Gastroesophageal sphincter (tissue), 4 donors: ENCODE measurements at regions not wholly inside any gene's neighbourhood (a gene's known extent, or its start where the extent isn't known, plus 50 kb on each side); places are given as distances from the start of the nearest gene placed in this dataset.

Experiments
- ATAC-seq: fragments of 150-250 bp; one replicate; pipeline ENCODE4 v1.9.1; 2016; ENCODE audit warnings: mild to moderate bottlenecking, moderate library complexity
- H3K27ac ChIP-seq, 4 donors: fragments of 200-600 bp; sonication (generic) in 3 of 4; 1 replicate in 3 of 4; 2 replicates in 1 of 4; pipeline ENCODE4 v1.5.1; 2016 to 2019
- H3K27me3 ChIP-seq: fragments of 200-600 bp; sonication (generic); one replicate; pipeline ENCODE4 v1.5.1; 2019
- H3K36me3 ChIP-seq, 2 donors: fragments of 200-600 bp; sonication (generic); one replicate each; pipeline ENCODE4 v1.5.1; 2019; ENCODE audit warnings: control low read depth in 1 of 2
- H3K4me1 ChIP-seq, 3 donors: fragments of 200-600 bp; sonication (generic); 1 replicate in 2 of 3; 2 replicates in 1 of 3; pipeline ENCODE4 v1.5.1; 2016 to 2019; ENCODE audit warnings: control low read depth in 2 of 3
- H3K4me3 ChIP-seq, 2 donors: fragments of 200-600 bp; sonication (generic); one replicate each; pipeline ENCODE4 v1.5.1; 2019; ENCODE audit warnings: mild to moderate bottlenecking in 1 of 2, moderate library complexity in 1 of 2
- H3K9me3 ChIP-seq, 3 donors: fragments of 200-600 bp; sonication (generic); one replicate each; pipeline ENCODE4 v1.5.1; 2017 to 2019; ENCODE audit warnings: control low read depth in 2 of 3
- EP300 ChIP-seq: sonication (generic); formaldehyde crosslinking; IDR thresholded peaks from one replicate; pipeline ENCODE4 v1.6.1; 2017; ENCODE audit warnings: antibody characterized with exemption, mild to moderate bottlenecking
- POLR2A ChIP-seq, 2 donors: fragments of 450-650 bp; IDR thresholded peaks; one replicate each; pipeline ENCODE4 v1.6.1; 2017; ENCODE audit warnings: antibody characterized with exemption in 2 of 2, mild to moderate bottlenecking in 2 of 2, moderate library complexity in 1 of 2
- POLR2AphosphoS5 ChIP-seq: sonication (generic); formaldehyde crosslinking; IDR thresholded peaks from one replicate; pipeline ENCODE4 v1.6.1; 2017; ENCODE audit warnings: antibody characterized with exemption
- whole genome bisulfite sequencing, 2 donors: methylation state at CpG; one replicate each; pipeline ENCODE4 v1.1.5; 2018; ENCODE audit warnings: low coverage in 1 of 2; 5-methylcytosine and 5-hydroxymethylcytosine counted together
- TF ChIP-seq, protein P1 (sequence below), 4 experiments: fragments of 200-600 bp in 2 of 4; fragments of 450-650 bp in 2 of 4; sonication (generic) in 1 of 4; IDR thresholded peaks; one replicate each; pipeline ENCODE4 v1.5.1; 2017 to 2019; ENCODE audit warnings: antibody characterized with exemption in 4 of 4, mild to moderate bottlenecking in 2 of 4, moderate library complexity in 2 of 4

DNA sequence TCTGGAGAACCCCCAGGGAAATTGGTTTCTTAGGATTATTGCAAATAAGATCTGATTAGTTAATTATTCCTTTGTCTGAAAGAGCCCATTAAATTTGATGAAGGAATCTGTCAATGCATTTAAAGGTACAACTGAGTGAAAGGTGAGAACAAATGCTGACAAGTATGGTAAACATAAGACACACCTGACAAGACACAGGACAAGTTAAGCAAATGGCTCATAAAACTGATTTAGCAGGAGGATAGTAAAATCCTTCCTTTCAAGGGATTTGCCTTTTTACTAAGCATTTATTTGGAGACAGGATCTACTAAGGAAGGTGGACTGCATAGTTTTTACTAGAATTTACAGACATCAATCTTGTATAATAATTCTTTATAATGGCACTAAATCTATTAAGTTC lies 553.9 kb downstream of the SPRY1 start:
- no peaks in the 10 kb centered on the region for H3K4me1 ChIP-seq
- no peak overlapping the region for H3K4me3 ChIP-seq
- H3K9me3 ChIP-seq = no peaks in the 10 kb centered on the region
- no peaks in the 10 kb centered on the region for H3K27me3 ChIP-seq
- TF ChIP-seq POLR2AphosphoS5 (no peak), POLR2A (IDR thresholded peaks at IDR 0.05) (no peak), EP300 (no peak)
- TF ChIP-seq, protein P1, sequence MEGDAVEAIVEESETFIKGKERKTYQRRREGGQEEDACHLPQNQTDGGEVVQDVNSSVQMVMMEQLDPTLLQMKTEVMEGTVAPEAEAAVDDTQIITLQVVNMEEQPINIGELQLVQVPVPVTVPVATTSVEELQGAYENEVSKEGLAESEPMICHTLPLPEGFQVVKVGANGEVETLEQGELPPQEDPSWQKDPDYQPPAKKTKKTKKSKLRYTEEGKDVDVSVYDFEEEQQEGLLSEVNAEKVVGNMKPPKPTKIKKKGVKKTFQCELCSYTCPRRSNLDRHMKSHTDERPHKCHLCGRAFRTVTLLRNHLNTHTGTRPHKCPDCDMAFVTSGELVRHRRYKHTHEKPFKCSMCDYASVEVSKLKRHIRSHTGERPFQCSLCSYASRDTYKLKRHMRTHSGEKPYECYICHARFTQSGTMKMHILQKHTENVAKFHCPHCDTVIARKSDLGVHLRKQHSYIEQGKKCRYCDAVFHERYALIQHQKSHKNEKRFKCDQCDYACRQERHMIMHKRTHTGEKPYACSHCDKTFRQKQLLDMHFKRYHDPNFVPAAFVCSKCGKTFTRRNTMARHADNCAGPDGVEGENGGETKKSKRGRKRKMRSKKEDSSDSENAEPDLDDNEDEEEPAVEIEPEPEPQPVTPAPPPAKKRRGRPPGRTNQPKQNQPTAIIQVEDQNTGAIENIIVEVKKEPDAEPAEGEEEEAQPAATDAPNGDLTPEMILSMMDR (IDR thresholded peaks at IDR 0.05) = no peak
- no peak for ATAC-seq
- no peaks in the 10 kb centered on the region for H3K36me3 ChIP-seq
- H3K27ac ChIP-seq = no peak overlapping the region

DNA sequence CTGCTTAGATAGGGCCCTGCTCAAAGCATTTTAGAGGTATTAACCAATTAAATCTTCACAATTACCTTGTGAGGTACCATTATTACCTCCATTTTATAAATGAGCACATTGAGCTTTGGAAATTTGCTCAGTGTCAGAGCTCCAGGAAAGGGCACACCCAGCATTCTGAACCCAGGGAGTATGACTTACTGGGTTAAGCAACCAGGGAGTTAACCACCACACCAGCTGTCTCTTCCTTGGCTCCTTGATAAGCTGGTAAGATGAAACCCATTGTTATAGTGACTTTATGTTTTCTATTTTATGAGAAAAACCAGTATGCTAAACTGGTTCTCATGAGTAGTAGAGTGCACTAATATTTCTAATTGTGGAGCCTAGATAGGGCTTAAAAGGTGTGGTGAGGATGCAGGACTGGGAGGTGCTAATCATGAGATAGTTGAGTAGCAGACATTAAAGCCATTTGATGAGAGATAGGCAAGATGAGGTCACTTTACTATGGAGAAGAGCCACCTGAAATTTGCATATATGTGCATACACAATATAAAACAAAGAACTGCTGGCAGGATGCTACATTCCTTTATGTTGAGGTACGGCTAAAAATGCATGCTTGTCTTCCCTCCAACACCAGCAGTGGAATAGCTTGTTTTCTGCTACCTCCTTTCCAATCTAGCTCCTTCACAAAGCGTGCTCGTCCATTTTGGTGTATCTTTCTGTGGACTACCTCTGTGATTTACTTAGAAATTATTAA lies 556.1 kb downstream of the SPRY1 start:
- 40 to 59% methylated on average over 3 of the region's 3 CpGs for WGBS, 2 donors
- Histone ChIP-seq H3K4me3 (no peak overlapping the region), H3K4me1 (no peaks in the 10 kb centered on the region), H3K36me3 (no peaks in the 10 kb centered on the region), H3K27ac (no peak overlapping the region), H3K27me3 (no peaks in the 10 kb centered on the region), H3K9me3 (no peaks in the 10 kb centered on the region)
- no peak for TF ChIP-seq POLR2AphosphoS5
- TF ChIP-seq EP300 = no peak
- TF ChIP-seq POLR2A (IDR thresholded peaks at IDR 0.05) = no peak
- TF ChIP-seq, protein P1 (IDR thresholded peaks at IDR 0.05) = no peak
- no peak for ATAC-seq

DNA sequence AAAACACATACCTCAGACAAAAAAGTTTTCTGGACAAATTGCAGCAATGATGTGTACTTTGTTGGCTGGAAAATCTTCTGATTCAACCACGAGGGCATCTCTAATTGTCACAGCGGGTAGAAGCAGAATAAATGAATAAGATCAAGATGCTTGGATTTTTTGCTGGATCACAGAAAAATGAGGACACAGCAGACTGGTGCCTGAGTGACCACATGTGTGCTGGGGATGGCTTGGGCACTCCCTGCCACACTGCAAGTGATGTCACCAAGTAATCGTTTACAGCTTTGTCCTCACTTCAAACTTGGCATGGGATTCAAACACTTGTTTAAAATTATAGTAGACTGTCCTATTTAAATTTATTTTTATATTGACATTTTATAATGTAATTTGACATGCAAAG lies 557.0 kb downstream of the SPRY1 start:
- ATAC-seq = no peak
- Histone ChIP-seq H3K9me3 (no peaks in the 10 kb centered on the region), H3K36me3 (no peaks in the 10 kb centered on the region), H3K27me3 (no peaks in the 10 kb centered on the region), H3K27ac (no peak overlapping the region), H3K4me1 (no peaks in the 10 kb centered on the region), H3K4me3 (no peak overlapping the region)
- WGBS, 2 donors = 70 to 91% methylated on average over 2 to 3 of the region's 3 CpGs
- TF ChIP-seq EP300 (no peak), POLR2A (IDR thresholded peaks at IDR 0.05) (no peak), POLR2AphosphoS5 (no peak)
- TF ChIP-seq, protein P1 (IDR thresholded peaks at IDR 0.05) = no peak

DNA sequence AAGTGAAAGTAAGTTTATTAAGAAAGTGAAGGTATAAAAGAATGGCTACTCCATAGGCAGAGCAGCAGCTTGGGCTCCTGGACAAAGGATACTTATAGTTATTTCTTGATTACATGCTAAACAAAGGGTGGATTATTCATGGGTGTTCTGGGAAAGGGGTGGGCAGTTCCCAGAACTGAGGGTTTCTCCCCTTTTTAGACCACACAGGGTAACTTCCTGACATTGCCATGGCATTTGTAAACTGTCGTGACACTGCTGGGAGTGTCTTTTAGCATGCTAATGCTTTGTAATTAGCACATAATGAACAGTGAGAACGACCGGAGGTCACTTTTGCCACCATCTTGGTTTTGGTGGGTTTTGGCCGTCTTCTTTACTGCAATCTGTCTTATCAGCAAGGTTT lies 557.6 kb downstream of the SPRY1 start:
- TF ChIP-seq POLR2AphosphoS5 (no peak), POLR2A (IDR thresholded peaks at IDR 0.05) (no peak), EP300 (no peak)
- TF ChIP-seq, protein P1 (IDR thresholded peaks at IDR 0.05) = no peak
- no peak overlapping the region for H3K27ac ChIP-seq
- no peaks in the 10 kb centered on the region for H3K9me3 ChIP-seq
- H3K4me1 ChIP-seq = no peaks in the 10 kb centered on the region
- no peak for ATAC-seq
- WGBS, 2 donors = 95 to 100% methylated on average over 3 to 4 of the region's 4 CpGs
- H3K27me3 ChIP-seq = no peaks in the 10 kb centered on the region
- H3K36me3 ChIP-seq = no peaks in the 10 kb centered on the region
- H3K4me3 ChIP-seq = no peak overlapping the region

DNA sequence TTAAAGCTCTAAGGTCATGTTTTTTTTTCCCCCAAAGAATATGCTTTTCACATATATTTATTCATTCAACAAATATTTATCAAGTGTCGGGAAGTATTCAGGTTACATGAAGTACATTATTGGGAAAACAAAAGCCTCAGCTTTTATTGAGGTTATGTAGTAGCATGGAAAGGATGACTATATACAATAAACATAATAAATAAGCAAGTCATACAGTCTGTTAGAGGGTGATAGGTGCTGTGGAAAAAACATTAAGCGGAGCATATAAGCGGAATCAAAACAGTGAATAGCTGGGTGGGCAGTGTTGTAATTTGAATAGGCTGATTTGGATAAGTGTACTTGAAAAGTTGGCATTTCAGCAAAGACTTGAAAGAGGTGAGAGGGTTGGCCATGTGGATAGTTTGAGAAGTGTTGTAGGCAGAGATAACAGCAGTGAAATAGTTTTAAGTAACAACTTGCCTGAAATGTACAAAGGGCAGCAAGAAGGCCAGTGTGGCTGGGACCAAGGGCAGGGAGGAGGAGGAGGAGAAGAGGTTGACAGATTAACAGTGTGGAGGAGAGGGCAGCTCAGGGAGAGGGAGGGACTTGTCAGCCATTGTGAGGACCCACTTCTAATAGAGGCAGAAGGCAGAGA lies 558.7 kb downstream of the SPRY1 start:
- TF ChIP-seq, protein P1 (IDR thresholded peaks at IDR 0.05) = no peak
- TF ChIP-seq EP300 = no peak
- no peak for TF ChIP-seq POLR2AphosphoS5
- TF ChIP-seq POLR2A (IDR thresholded peaks at IDR 0.05) = no peak
- 92 to 93% methylated on average over 1 to 3 of the region's 3 CpGs for WGBS, 2 donors
- H3K4me1 ChIP-seq = no peaks in the 10 kb centered on the region
- H3K27ac ChIP-seq = no peak overlapping the region
- H3K4me3 ChIP-seq = no peak overlapping the region
- no peaks in the 10 kb centered on the region for H3K9me3 ChIP-seq
- ATAC-seq = no peak
- no peaks in the 10 kb centered on the region for H3K36me3 ChIP-seq
- H3K27me3 ChIP-seq = no peaks in the 10 kb centered on the region
